Adrenal gland (tissue), 9 donors: ENCODE measurements at regions not wholly inside any gene's neighbourhood (a gene's known extent, or its start where the extent isn't known, plus 50 kb on each side); places are given as distances from the start of the nearest gene placed in this dataset.

Experiments
- DNase-seq, 7 donors: peaks; one replicate each; pipeline ENCODE4 v3.0.0-alpha.2; 2019 to 2020
- H3K27ac ChIP-seq, 5 donors: fragments of 200-600 bp; sonication (generic) in 4 of 5; 1 replicate in 3 of 5; 2 replicates in 2 of 5; pipeline versions ENCODE4 v1.5.1 to v1.8.0; 2016 to 2020; ENCODE audit warnings: mild to moderate bottlenecking in 1 of 5
- H3K27me3 ChIP-seq: fragments of 200-600 bp; 2 replicates; pipeline ENCODE4 v1.8.0; 2021
- H3K36me3 ChIP-seq, 2 donors: fragments of 200-600 bp; replicated peaks in 1 of 2; 1 replicate in 1 of 2; 2 replicates in 1 of 2; pipeline versions ENCODE4 v1.5.1 to v1.8.0; 2018 to 2022
- H3K4me1 ChIP-seq, 2 donors: fragments of 200-600 bp; replicated peaks in 1 of 2; 1 replicate in 1 of 2; 2 replicates in 1 of 2; pipeline versions ENCODE4 v1.5.1 to v1.8.0; 2018 to 2021
- H3K4me3 ChIP-seq, 4 donors: fragments of 200-600 bp; sonication (generic) in 3 of 4; one replicate each; pipeline ENCODE4 v1.5.1; 2016 to 2018
- H3K9me3 ChIP-seq, 3 donors: fragments of 200-600 bp; sonication (generic) in 1 of 3; replicated peaks in 1 of 3; 1 replicate in 2 of 3; 2 replicates in 1 of 3; pipeline versions ENCODE4 v1.5.1 to v1.8.0; 2016 to 2021
- CTCF ChIP-seq, 6 experiments: fragments of 450-650 bp in 4 of 6; fragments of 200-600 bp in 2 of 6; sonication (generic) in 1 of 6; IDR thresholded peaks; 1 replicate in 5 of 6; 2 replicates in 1 of 6; pipeline versions ENCODE4 v1.5.1 to v1.8.0; 2016 to 2021; ENCODE audit warnings: antibody characterized with exemption in 6 of 6, mild to moderate bottlenecking in 2 of 6, moderate library complexity in 1 of 6
- POLR2A ChIP-seq, 2 donors: fragments of 450-650 bp; IDR thresholded peaks; one replicate each; pipeline ENCODE4 v1.6.1; 2017; ENCODE audit warnings: antibody characterized with exemption in 2 of 2, mild to moderate bottlenecking in 2 of 2, moderate library complexity in 1 of 2
- WGBS, 4 donors: extraction: QIAGEN DNeasy Blood & Tissue Kit in 2 of 4; methylation state at CpG; one replicate each; pipeline versions ENCODE4 v1.1.5 to v1.1.7; 2013 to 2017; 5-methylcytosine and 5-hydroxymethylcytosine counted together
- intact Hi-C, 2 donors: fragments of 100-400 bp; cut with DNase I; formaldehyde crosslinking; loops; one replicate each; pipeline versions ENCODE4 v1.14.1 to v1.15.0; 2022 to 2023
- donor health status: healthy with polysubstance abuse.
- donor health status: Bipolar disorder and iron deficiency.
- donor health status: DM: yes; HTN: yes; CAD: no.
- donor health status: DM: no; HTN: no; CAD: no.
- donor health status: DM: no; HTN: no; CAD: no.

GRCh38 chr14:71497645-71498086 is 434.6 kb upstream of the RGS6 start:
- intact Hi-C loops = no loop called here
- Histone ChIP-seq H3K4me3 (no peak overlapping the region), H3K27me3 (no peaks in the 10 kb centered on the region), H3K36me3 (no peaks in the 10 kb centered on the region), H3K9me3 (no peaks in the 10 kb centered on the region), H3K27ac (no peak overlapping the region), H3K4me1 (no peaks in the 10 kb centered on the region)
- no peak for DNase-seq
- no peak for TF ChIP-seq CTCF (IDR thresholded peaks at IDR 0.05)
- no peak for TF ChIP-seq POLR2A (IDR thresholded peaks at IDR 0.05)
- 26 to 51% (median 37%) methylated on average over 2 of the region's 2 CpGs for WGBS, 4 donors

- H3K36me3 ChIP-seq = no peaks in the 10 kb centered on the region
- H3K9me3 ChIP-seq = no peaks in the 10 kb centered on the region
- peaks cover 0 to 2% of the 10 kb centered on the region in 2 donors for H3K4me1 ChIP-seq
- TF ChIP-seq POLR2A (IDR thresholded peaks at IDR 0.05) (no peak), CTCF (IDR thresholded peaks at IDR 0.05) (no peak)
- H3K27me3 ChIP-seq = no peaks in the 10 kb centered on the region
- no peak for DNase-seq
- intact Hi-C loops = no loop called here
- WGBS, 4 donors = 31 to 47% (median 37%) methylated on average over 1 of the region's 1 CpG
- H3K4me3 ChIP-seq = no peak overlapping the region
- H3K27ac ChIP-seq = no peak overlapping the region
Measured at GRCh38 chr14:71498212-71498611, 434.0 kb upstream of the RGS6 start.

- no peaks in the 10 kb centered on the region for H3K36me3 ChIP-seq
- DNase-seq = no peak
- H3K9me3 ChIP-seq = no peaks in the 10 kb centered on the region
- H3K27me3 ChIP-seq = no peaks in the 10 kb centered on the region
- intact Hi-C loops = no loop called here
- WGBS, 4 donors = 94 to 97% (median 95%) methylated on average over 3 of the region's 3 CpGs
- peaks cover 0 to 3% of the 10 kb centered on the region in 2 donors for H3K4me1 ChIP-seq
- H3K27ac ChIP-seq = no peak overlapping the region
- H3K4me3 ChIP-seq = no peak overlapping the region
- TF ChIP-seq CTCF (IDR thresholded peaks at IDR 0.05) = no peak
- TF ChIP-seq POLR2A (IDR thresholded peaks at IDR 0.05) = no peak
Measured at GRCh38 chr14:71499018-71499417, 433.2 kb upstream of the RGS6 start.

- Histone ChIP-seq H3K9me3 (no peaks in the 10 kb centered on the region), H3K27ac (no peak overlapping the region), H3K36me3 (no peaks in the 10 kb centered on the region), H3K4me1 (peaks cover 0 to 3% of the 10 kb centered on the region in 2 donors), H3K4me3 (no peak overlapping the region), H3K27me3 (no peaks in the 10 kb centered on the region)
- DNase-seq = no peak
- TF ChIP-seq CTCF (IDR thresholded peaks at IDR 0.05) (no peak), POLR2A (IDR thresholded peaks at IDR 0.05) (no peak)
- intact Hi-C loops = no loop called here
- WGBS, 4 donors = 51 to 73% (median 62%) methylated on average over 3 of the region's 3 CpGs
Measured at GRCh38 chr14:71507681-71508080, 424.5 kb upstream of the RGS6 start.
